GM12878 (cell line): ENCODE measurements at regions not wholly inside any gene's neighbourhood (a gene's known extent, or its start where the extent isn't known, plus 50 kb on each side); places are given as distances from the start of the nearest gene placed in this dataset.

Source experiments
- ATAC-seq: fragments of 200-7000 bp; cut with Tn5 transposase; 3 replicates; pipeline ENCODE4 v1.9.1; 2020; ENCODE audit warnings: mild to moderate bottlenecking, moderate library complexity
- BruUV-seq: library from RNA; stranded (reverse); fragments of 400-500 nt; replicated peaks from 2 replicates; lab custom pipeline; 2021; lab: Mats Ljungman, UMichigan
- CTCF ChIA-PET: fragments of 300-600 bp; sonication (Branson Sonifier 250); formaldehyde crosslinking; extraction: SDS; loops from one replicate; lab custom pipeline; 2021; ENCODE audit warnings: inconsistent platforms; lab: Yijun Ruan, JAX
- POLR2A ChIA-PET: fragments of 350-600 bp; formaldehyde crosslinking; extraction: SDS; loops from one replicate; lab custom pipeline; 2021; ENCODE audit warnings: inconsistent platforms; lab: Charles Lee
- RAD21 ChIA-PET: fragments of 300-600 bp; sonication (Branson Sonifier 250); formaldehyde crosslinking; loops from one replicate; lab custom pipeline; 2023; ENCODE audit warnings: antibody characterized with exemption; ENCODE audit not compliant: unreplicated experiment; lab: Charles Lee
- SMC1A ChIA-PET: fragments of 300-600 bp; sonication (Branson Sonifier 250); formaldehyde crosslinking; loops from one replicate; lab custom pipeline; 2023; ENCODE audit not compliant: unreplicated experiment, uncharacterized antibody; lab: Charles Lee
- DNase-seq: peaks from one replicate; pipeline ENCODE4 v3.0.0-alpha.2; 2011; ENCODE audit warnings: low read depth, low spot score
- FAIRE-seq: peaks from 3 replicates; lab custom pipeline; 2011; peaks lifted over from hg19 to GRCh38; lab: Jason Lieb, UNC
- H2AFZ ChIP-seq: 2 replicates; pipeline ENCODE4 v1.6.0; 2011; ENCODE audit warnings: low read depth, low read length, control low read depth; ENCODE audit not compliant: control insufficient read depth
- H3K27ac ChIP-seq: 2 replicates; pipeline ENCODE4 v1.5.1; 2011; ENCODE audit warnings: control low read depth; ENCODE audit not compliant: control insufficient read depth, insufficient read depth
- H3K27me3 ChIP-seq, 2 experiments: replicated peaks in 1 of 2; 2 replicates each; pipeline versions ENCODE4 v1.6.0 to v1.6.1; 2011; ENCODE audit warnings: low read length in 1 of 2; ENCODE audit not compliant: control insufficient read depth in 2 of 2, insufficient read depth in 2 of 2
- H3K36me3 ChIP-seq, 2 experiments: 2 replicates each; pipeline ENCODE4 v1.5.1; 2011; ENCODE audit warnings: low read length in 1 of 2; ENCODE audit not compliant: control insufficient read depth in 2 of 2, insufficient read depth in 2 of 2
- H3K4me1 ChIP-seq: 2 replicates; pipeline ENCODE4 v1.6.1; 2011; ENCODE audit warnings: mild to moderate bottlenecking, low read length, moderate library complexity, mixed read lengths; ENCODE audit not compliant: control insufficient read depth, insufficient read depth
- H3K4me2 ChIP-seq: 2 replicates; pipeline ENCODE4 v1.6.0; 2011; ENCODE audit warnings: control low read depth; ENCODE audit not compliant: control insufficient read depth, insufficient read depth
- H3K4me3 ChIP-seq: fragments of 200-600 bp; sonication (generic); 2 replicates; pipeline ENCODE4 v1.5.1; 2016
- H3K79me2 ChIP-seq: 2 replicates; pipeline ENCODE4 v1.6.0; 2011; ENCODE audit warnings: low read length; ENCODE audit not compliant: control insufficient read depth, insufficient read depth
- H3K9ac ChIP-seq: 2 replicates; pipeline ENCODE4 v1.8.0; 2011; ENCODE audit warnings: low read length, control low read depth, mixed read lengths; ENCODE audit not compliant: control insufficient read depth, insufficient read depth
- H3K9me3 ChIP-seq: replicated peaks from 3 replicates; pipeline ENCODE4 v1.5.1; 2011; ENCODE audit warnings: mild to moderate bottlenecking, low read length; ENCODE audit not compliant: control insufficient read depth, insufficient read depth
- H4K20me1 ChIP-seq: 2 replicates; pipeline ENCODE4 v1.6.0; 2011; ENCODE audit not compliant: control insufficient read depth, insufficient read depth
- CREB1 ChIP-seq: IDR thresholded peaks from 2 replicates; pipeline ENCODE4 v1.6.1; 2012; ENCODE audit warnings: low read depth, mild to moderate bottlenecking, inconsistent platforms
- KAT2A ChIP-seq: conservative IDR thresholded peaks from 2 replicates; pipeline ENCODE4 v1.6.1; 2011; ENCODE audit warnings: low read depth, low read length; ENCODE audit not compliant: control insufficient read depth
- MTA2 ChIP-seq: fragments of 450-650 bp; IDR thresholded peaks from 2 replicates; pipeline ENCODE4 v1.6.1; 2016; ENCODE audit warnings: low read depth, mild to moderate bottlenecking, moderate library complexity
- MTA3 ChIP-seq: IDR thresholded peaks from 2 replicates; pipeline ENCODE4 v1.6.1; 2012; ENCODE audit warnings: low read length, inconsistent platforms, borderline replicate concordance
- PKNOX1 ChIP-seq: fragments of 450-650 bp; IDR thresholded peaks from 2 replicates; pipeline ENCODE4 v1.6.1; 2016; ENCODE audit warnings: mild to moderate bottlenecking
- RCOR1 ChIP-seq: conservative IDR thresholded peaks from 2 replicates; pipeline ENCODE4 v1.6.1; 2012; ENCODE audit warnings: low read depth, low read length, improper control_type of control experiment
- SREBF2 ChIP-seq: IDR thresholded peaks from 2 replicates; pipeline ENCODE4 v1.6.1; 2012; ENCODE audit warnings: mild to moderate bottlenecking, low read length
- SUZ12 ChIP-seq: fragments of 200-600 bp; sonication (generic); IDR thresholded peaks from one replicate; pipeline ENCODE4 v1.6.1; 2018; ENCODE audit warnings: antibody characterized with exemption, mild to moderate bottlenecking; ENCODE audit not compliant: unreplicated experiment
- ZNF384 ChIP-seq: IDR thresholded peaks from 2 replicates; pipeline ENCODE4 v1.6.1; 2012; ENCODE audit warnings: low read depth, mild to moderate bottlenecking, low read length, improper control_type of control experiment, borderline replicate concordance
- WGBS: methylation state at CpG from one replicate; pipeline ENCODE4 v1.1.6; 2016; ENCODE audit warnings: low lambda C conversion rate; ENCODE audit not compliant: insufficient replicate concordance, insufficient coverage; ENCODE audit errors: missing lambda C conversion rate; 5-methylcytosine and 5-hydroxymethylcytosine counted together
- in situ Hi-C: fragments of 300-500 bp; cut with MboI; formaldehyde crosslinking; loops from 9 replicates; pipeline ENCODE4 v1.14.3; 2018; ENCODE audit warnings: mixed read lengths
- intact Hi-C: fragments of 100-400 bp; cut with micrococcal nuclease; formaldehyde crosslinking; loops from one replicate; pipeline ENCODE4 v1.14.2; 2022; ENCODE audit not compliant: unreplicated experiment

GRCh38 chr16:51405361-51405760 lies 254.3 kb upstream of the SALL1 start:
- H3K9me3 ChIP-seq: no peaks in the 10 kb centered on the region
- H3K4me3 ChIP-seq: no peak overlapping the region
- no peaks in the 10 kb centered on the region for H3K79me2 ChIP-seq
- SMC1A ChIA-PET: interaction anchor here (0.9 to 1.8 kb wide), 4 partner anchors 150 to 255 kb away, joined by 3 to 9 read pairs (median 3); no protein-coding TSS in a partner anchor
- TF ChIP-seq KAT2A: no peak
- TF ChIP-seq ZNF384: no peak
- in situ Hi-C loops: no loop called here
- no peaks in the 10 kb centered on the region for H4K20me1 ChIP-seq
- no peak for DNase-seq
- intact Hi-C loops: loop anchor here (10.0 kb wide), 1 partner anchor 169 kb away; no protein-coding TSS in a partner anchor
- CTCF ChIA-PET: no interaction called here
- H2AFZ ChIP-seq: no peak overlapping the region
- ATAC-seq: no peak
- RAD21 ChIA-PET: interaction anchor here (1.1 kb wide), 1 partner anchor 11 kb away, joined by 4 read pairs; no protein-coding TSS in a partner anchor
- H3K27me3 ChIP-seq: no peaks in the 10 kb centered on the region
- no peak overlapping the region for H3K27ac ChIP-seq
- H3K9ac ChIP-seq: no peak overlapping the region
- POLR2A ChIA-PET: interaction anchor here (0.6 kb wide), 1 partner anchor 87 kb away, joined by 8 read pairs; no protein-coding TSS in a partner anchor
- H3K4me2 ChIP-seq: no peak overlapping the region
- FAIRE-seq: no peak
- 24% methylated on average over 2 of the region's 2 CpGs for WGBS
- no peaks in the 10 kb centered on the region for H3K4me1 ChIP-seq
- no TSS peak for BruUV-seq
- no peaks in the 10 kb centered on the region for H3K36me3 ChIP-seq

GRCh38 chr16:51404386-51404785 lies 253.3 kb upstream of the SALL1 start:
- RAD21 ChIA-PET: no interaction called here
- SMC1A ChIA-PET: no interaction called here
- Histone ChIP-seq H3K4me3 (no peak overlapping the region), H3K79me2 (no peaks in the 10 kb centered on the region), H3K36me3 (no peaks in the 10 kb centered on the region), H3K9me3 (no peaks in the 10 kb centered on the region), H3K4me2 (no peak overlapping the region), H3K4me1 (no peaks in the 10 kb centered on the region), H2AFZ (no peak overlapping the region), H3K27ac (no peak overlapping the region), H3K27me3 (no peaks in the 10 kb centered on the region), H3K9ac (no peak overlapping the region), H4K20me1 (no peaks in the 10 kb centered on the region)
- intact Hi-C loops: loop anchor here (10.0 kb wide), 1 partner anchor 170 kb away; no protein-coding TSS in a partner anchor
- 0% methylated on average over 1 of the region's 1 CpG for WGBS
- DNase-seq: no peak
- TF ChIP-seq MTA3 (no peak), SUZ12 (no peak), SREBF2 (no peak), RCOR1 (no peak), MTA2 (no peak), CREB1 (no peak), PKNOX1 (no peak)
- CTCF ChIA-PET: no interaction called here
- no peak for FAIRE-seq
- in situ Hi-C loops: no loop called here
- BruUV-seq: no TSS peak
- no peak for ATAC-seq
- POLR2A ChIA-PET: no interaction called here
